Liver (tissue), 3 donors: ENCODE measurements at regions not wholly inside any gene's neighbourhood (a gene's known extent, or its start where the extent isn't known, plus 50 kb on each side); places are given as distances from the start of the nearest gene placed in this dataset.

Source experiments
- EGR1 ChIP-seq, 2 donors: IDR thresholded peaks; 2 replicates each; pipeline ENCODE4 v1.6.1; 2016 to 2018; ENCODE audit warnings: antibody characterized with exemption in 2 of 2, low read depth in 2 of 2
- FOXA2 ChIP-seq: IDR thresholded peaks from 2 replicates; pipeline ENCODE4 v1.6.1; 2016; ENCODE audit warnings: antibody characterized with exemption
- GABPA ChIP-seq, 2 donors: IDR thresholded peaks in 1 of 2; conservative IDR thresholded peaks in 1 of 2; 2 replicates each; pipeline ENCODE4 v1.6.1; 2016; ENCODE audit warnings: antibody characterized with exemption in 2 of 2, mild to moderate bottlenecking in 1 of 2, moderate library complexity in 1 of 2
- HNF4A ChIP-seq, 2 donors: conservative IDR thresholded peaks; 2 replicates each; pipeline ENCODE4 v1.6.1; 2016; ENCODE audit warnings: antibody characterized with exemption in 2 of 2, mild to moderate bottlenecking in 2 of 2
- JUND ChIP-seq, 2 donors: IDR thresholded peaks; 2 replicates each; pipeline ENCODE4 v1.6.1; 2016; ENCODE audit warnings: antibody characterized with exemption in 2 of 2
- MAX ChIP-seq: IDR thresholded peaks from 2 replicates; pipeline ENCODE4 v1.6.1; 2016; ENCODE audit warnings: antibody characterized with exemption
- RAD21 ChIP-seq, 2 donors: IDR thresholded peaks; 2 replicates each; pipeline ENCODE4 v1.6.1; 2016; ENCODE audit warnings: antibody characterized with exemption in 2 of 2, mild to moderate bottlenecking in 2 of 2
- RXRA ChIP-seq, 2 donors: IDR thresholded peaks; 2 replicates each; pipeline ENCODE4 v1.6.1; 2017 to 2018; ENCODE audit warnings: antibody characterized with exemption in 2 of 2, mild to moderate bottlenecking in 1 of 2
- SP1 ChIP-seq: IDR thresholded peaks from 2 replicates; pipeline ENCODE4 v1.6.1; 2018; ENCODE audit warnings: antibody characterized with exemption, mild to moderate bottlenecking
- TAF1 ChIP-seq: conservative IDR thresholded peaks from 2 replicates; pipeline ENCODE4 v1.6.1; 2016; ENCODE audit warnings: antibody characterized with exemption, mild to moderate bottlenecking
- TF ChIP-seq, protein P1 (sequence below): fragments of 150-350 bp; IDR thresholded peaks from 2 replicates; pipeline ENCODE4 v1.5.1; 2017; ENCODE audit warnings: improper control_type of control experiment, low read depth, low read length; ENCODE audit not compliant: missing input control
- TF ChIP-seq, protein P2 (sequence below): IDR thresholded peaks from 2 replicates; pipeline ENCODE4 v1.6.1; 2016; ENCODE audit warnings: antibody characterized with exemption, mild to moderate bottlenecking
- TF ChIP-seq, protein P3 (sequence below): IDR thresholded peaks from 2 replicates; pipeline ENCODE4 v1.6.1; 2016; ENCODE audit warnings: antibody characterized with exemption
- donor health status: healthy.
- donor health status: healthy.

DNA sequence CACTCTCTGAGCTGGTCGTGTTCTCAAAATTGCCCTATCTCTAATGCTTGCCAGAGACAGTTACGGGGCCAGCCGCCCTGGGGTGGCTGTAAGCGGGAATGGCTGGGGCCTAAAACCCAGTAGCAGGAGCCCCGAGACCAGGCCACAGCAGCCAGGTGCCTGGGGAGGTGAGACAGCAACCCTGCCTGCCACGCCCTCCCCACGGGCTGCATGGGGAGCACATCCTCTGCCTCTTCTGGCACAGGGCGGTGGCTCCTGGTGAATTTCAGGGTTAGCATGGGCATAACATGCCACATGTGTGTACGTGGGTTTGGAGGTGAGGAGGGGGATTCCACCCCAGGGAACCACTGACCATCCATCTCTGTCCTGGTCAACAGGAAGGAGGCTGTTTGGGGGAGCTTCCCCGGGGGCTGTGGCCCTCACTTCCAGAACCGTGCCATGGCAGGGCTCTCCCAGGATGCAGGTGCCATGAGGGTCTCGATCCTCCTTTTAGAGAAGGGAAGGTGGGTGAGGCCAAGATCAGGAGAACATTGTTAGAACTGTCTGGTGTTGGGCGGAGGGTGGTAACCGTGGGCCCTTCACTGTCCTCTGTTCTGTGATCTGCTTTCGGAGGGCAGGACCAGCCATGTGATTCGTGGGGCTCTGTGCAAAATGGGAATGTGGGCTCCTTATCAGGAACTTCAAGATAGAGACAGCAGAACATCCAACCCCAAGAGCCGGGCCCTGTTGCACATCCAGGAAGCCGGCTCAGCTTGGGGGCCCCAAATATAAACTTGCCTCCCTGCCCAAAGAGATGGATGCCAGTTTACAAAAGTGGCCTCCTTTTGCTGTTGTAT lies 312.2 kb upstream of the DIO3 start:
- no peak for TF ChIP-seq TAF1
- TF ChIP-seq HNF4A (conservative IDR thresholded peaks at IDR 0.05) = no peak
- TF ChIP-seq, protein P1, sequence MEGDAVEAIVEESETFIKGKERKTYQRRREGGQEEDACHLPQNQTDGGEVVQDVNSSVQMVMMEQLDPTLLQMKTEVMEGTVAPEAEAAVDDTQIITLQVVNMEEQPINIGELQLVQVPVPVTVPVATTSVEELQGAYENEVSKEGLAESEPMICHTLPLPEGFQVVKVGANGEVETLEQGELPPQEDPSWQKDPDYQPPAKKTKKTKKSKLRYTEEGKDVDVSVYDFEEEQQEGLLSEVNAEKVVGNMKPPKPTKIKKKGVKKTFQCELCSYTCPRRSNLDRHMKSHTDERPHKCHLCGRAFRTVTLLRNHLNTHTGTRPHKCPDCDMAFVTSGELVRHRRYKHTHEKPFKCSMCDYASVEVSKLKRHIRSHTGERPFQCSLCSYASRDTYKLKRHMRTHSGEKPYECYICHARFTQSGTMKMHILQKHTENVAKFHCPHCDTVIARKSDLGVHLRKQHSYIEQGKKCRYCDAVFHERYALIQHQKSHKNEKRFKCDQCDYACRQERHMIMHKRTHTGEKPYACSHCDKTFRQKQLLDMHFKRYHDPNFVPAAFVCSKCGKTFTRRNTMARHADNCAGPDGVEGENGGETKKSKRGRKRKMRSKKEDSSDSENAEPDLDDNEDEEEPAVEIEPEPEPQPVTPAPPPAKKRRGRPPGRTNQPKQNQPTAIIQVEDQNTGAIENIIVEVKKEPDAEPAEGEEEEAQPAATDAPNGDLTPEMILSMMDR = no peak
- TF ChIP-seq RAD21 (IDR thresholded peaks at IDR 0.05) = no peak
- TF ChIP-seq, protein P2, sequence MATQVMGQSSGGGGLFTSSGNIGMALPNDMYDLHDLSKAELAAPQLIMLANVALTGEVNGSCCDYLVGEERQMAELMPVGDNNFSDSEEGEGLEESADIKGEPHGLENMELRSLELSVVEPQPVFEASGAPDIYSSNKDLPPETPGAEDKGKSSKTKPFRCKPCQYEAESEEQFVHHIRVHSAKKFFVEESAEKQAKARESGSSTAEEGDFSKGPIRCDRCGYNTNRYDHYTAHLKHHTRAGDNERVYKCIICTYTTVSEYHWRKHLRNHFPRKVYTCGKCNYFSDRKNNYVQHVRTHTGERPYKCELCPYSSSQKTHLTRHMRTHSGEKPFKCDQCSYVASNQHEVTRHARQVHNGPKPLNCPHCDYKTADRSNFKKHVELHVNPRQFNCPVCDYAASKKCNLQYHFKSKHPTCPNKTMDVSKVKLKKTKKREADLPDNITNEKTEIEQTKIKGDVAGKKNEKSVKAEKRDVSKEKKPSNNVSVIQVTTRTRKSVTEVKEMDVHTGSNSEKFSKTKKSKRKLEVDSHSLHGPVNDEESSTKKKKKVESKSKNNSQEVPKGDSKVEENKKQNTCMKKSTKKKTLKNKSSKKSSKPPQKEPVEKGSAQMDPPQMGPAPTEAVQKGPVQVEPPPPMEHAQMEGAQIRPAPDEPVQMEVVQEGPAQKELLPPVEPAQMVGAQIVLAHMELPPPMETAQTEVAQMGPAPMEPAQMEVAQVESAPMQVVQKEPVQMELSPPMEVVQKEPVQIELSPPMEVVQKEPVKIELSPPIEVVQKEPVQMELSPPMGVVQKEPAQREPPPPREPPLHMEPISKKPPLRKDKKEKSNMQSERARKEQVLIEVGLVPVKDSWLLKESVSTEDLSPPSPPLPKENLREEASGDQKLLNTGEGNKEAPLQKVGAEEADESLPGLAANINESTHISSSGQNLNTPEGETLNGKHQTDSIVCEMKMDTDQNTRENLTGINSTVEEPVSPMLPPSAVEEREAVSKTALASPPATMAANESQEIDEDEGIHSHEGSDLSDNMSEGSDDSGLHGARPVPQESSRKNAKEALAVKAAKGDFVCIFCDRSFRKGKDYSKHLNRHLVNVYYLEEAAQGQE = no peak
- TF ChIP-seq FOXA2 = no peak
- TF ChIP-seq RXRA (IDR thresholded peaks at IDR 0.05) = no peak
- TF ChIP-seq MAX = no peak
- no peak for TF ChIP-seq GABPA (IDR thresholded peaks at IDR 0.05 in 1 of 2, conservative IDR thresholded peaks at IDR 0.05 in 1 of 2)
- TF ChIP-seq JUND (IDR thresholded peaks at IDR 0.05) = no peak
- no peak for TF ChIP-seq EGR1 (IDR thresholded peaks at IDR 0.05; ENCODE audit: low read depth in 2 of 2)
- no peak for TF ChIP-seq SP1
- TF ChIP-seq, protein P3, sequence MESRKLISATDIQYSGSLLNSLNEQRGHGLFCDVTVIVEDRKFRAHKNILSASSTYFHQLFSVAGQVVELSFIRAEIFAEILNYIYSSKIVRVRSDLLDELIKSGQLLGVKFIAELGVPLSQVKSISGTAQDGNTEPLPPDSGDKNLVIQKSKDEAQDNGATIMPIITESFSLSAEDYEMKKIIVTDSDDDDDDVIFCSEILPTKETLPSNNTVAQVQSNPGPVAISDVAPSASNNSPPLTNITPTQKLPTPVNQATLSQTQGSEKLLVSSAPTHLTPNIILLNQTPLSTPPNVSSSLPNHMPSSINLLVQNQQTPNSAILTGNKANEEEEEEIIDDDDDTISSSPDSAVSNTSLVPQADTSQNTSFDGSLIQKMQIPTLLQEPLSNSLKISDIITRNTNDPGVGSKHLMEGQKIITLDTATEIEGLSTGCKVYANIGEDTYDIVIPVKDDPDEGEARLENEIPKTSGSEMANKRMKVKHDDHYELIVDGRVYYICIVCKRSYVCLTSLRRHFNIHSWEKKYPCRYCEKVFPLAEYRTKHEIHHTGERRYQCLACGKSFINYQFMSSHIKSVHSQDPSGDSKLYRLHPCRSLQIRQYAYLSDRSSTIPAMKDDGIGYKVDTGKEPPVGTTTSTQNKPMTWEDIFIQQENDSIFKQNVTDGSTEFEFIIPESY = no peak
